Eye (tissue), 1 donor: ENCODE measurements at regions not wholly inside any gene's neighbourhood (a gene's known extent, or its start where the extent isn't known, plus 50 kb on each side); places are given as distances from the start of the nearest gene placed in this dataset.
A peak's percentile ranks its signal among the peaks of the same experiment; 100 is the strongest.
"Not testable (repeated sequence)": the region's sequence is repeated elsewhere in the genome, so short reads cannot be mapped to it uniquely, and the experiment has no call there.

Experiments used
- DNase-seq: peaks from one replicate; pipeline ENCODE4 v3.0.0-alpha.2; 2015

GRCh38 chr9:134562146-134562849 lies 79.3 kb upstream of the COL5A1 start:
- DNase-seq, result no peak

GRCh38 chr9:134563397-134563796 lies 78.2 kb upstream of the COL5A1 start:
- DNase-seq, result no peak

- DNase-seq, result no peak
Observed at GRCh38 chr9:134564431-134565170, 77.0 kb upstream of the COL5A1 start.

GRCh38 chr9:134565316-134565915 lies 76.2 kb upstream of the COL5A1 start:
- no peak for DNase-seq

GRCh38 chr9:134566196-134566847 lies 75.3 kb upstream of the COL5A1 start:
- no peak for DNase-seq

GRCh38 chr9:134566936-134567335 lies 74.7 kb upstream of the COL5A1 start:
- DNase-seq, result no peak

GRCh38 chr9:134568116-134568515 lies 73.5 kb upstream of the COL5A1 start:
- no peak for DNase-seq

- peak; percentile 51 for DNase-seq
Observed at GRCh38 chr9:134568811-134569210, 72.8 kb upstream of the COL5A1 start.

- no peak for DNase-seq
Observed at GRCh38 chr9:134569626-134570025, 72.0 kb upstream of the COL5A1 start.

- peak; percentile 35 for DNase-seq
Observed at GRCh38 chr9:134570151-134570621, 71.4 kb upstream of the COL5A1 start.

- no peak for DNase-seq
Observed at GRCh38 chr9:134570711-134571325, 70.8 kb upstream of the COL5A1 start.

- DNase-seq, result no peak
Observed at GRCh38 chr9:134571326-134571931, 70.2 kb upstream of the COL5A1 start.

- DNase-seq, result no peak
Observed at GRCh38 chr9:134571946-134572917, 69.4 kb upstream of the COL5A1 start.

- not testable (repeated sequence) for DNase-seq
Observed at GRCh38 chr9:134574686-134575085, 66.9 kb upstream of the COL5A1 start.

GRCh38 chr9:134575103-134575900 lies 66.3 kb upstream of the COL5A1 start:
- DNase-seq, result peak; percentile 50

- DNase-seq, result no peak
Observed at GRCh38 chr9:134575901-134576176, 65.8 kb upstream of the COL5A1 start.

- no peak for DNase-seq
Observed at GRCh38 chr9:134585021-134585561, 56.5 kb upstream of the COL5A1 start.

GRCh38 chr9:134585746-134586706 lies 55.6 kb upstream of the COL5A1 start:
- peak; percentile 13 for DNase-seq

- no peak for DNase-seq
Observed at GRCh38 chr9:134589748-134590147, 51.9 kb upstream of the COL5A1 start.
